OCI-LY7 (cell line): ENCODE measurements at regions not wholly inside any gene's neighbourhood (a gene's known extent, or its start where the extent isn't known, plus 50 kb on each side); places are given as distances from the start of the nearest gene placed in this dataset.
"Not testable (repeated sequence)": the region's sequence is repeated elsewhere in the genome, so short reads cannot be mapped to it uniquely, and the experiment has no call there.

Source experiments
- BruUV-seq: library from RNA; stranded (reverse); fragments of 400-500 nt; replicated peaks from 2 replicates; lab custom pipeline; 2021; lab: Mats Ljungman, UMichigan
- CTCF ChIA-PET: fragments of 300-600 bp; sonication (Branson Sonifier 250); formaldehyde crosslinking; loops from one replicate; lab custom pipeline; 2022; ENCODE audit warnings: antibody characterized with exemption; ENCODE audit not compliant: unreplicated experiment; lab: Charles Lee
- POLR2A ChIA-PET: fragments of 300-600 bp; sonication (Branson Sonifier 250); formaldehyde crosslinking; loops from one replicate; lab custom pipeline; 2022; ENCODE audit warnings: antibody characterized with exemption; lab: Charles Lee
- DNase-seq: peaks from one replicate; pipeline ENCODE4 v3.0.0-alpha.2; 2015; ENCODE audit warnings: low spot score
- H2AFZ ChIP-seq: fragments of 200-600 bp; sonication (generic), shearing (Covaris generic); 2 replicates; pipeline ENCODE4 v1.6.1; 2014; ENCODE audit warnings: mild to moderate bottlenecking, antibody characterized with exemption, low read length, moderate library complexity
- H3K27ac ChIP-seq: fragments of 200-600 bp; sonication (generic); 2 replicates; pipeline ENCODE4 v1.5.1; 2014; ENCODE audit warnings: mixed run types, low read depth, mild to moderate bottlenecking, moderate library complexity, low read length, inconsistent platforms; ENCODE audit not compliant: poor library complexity, severe bottlenecking
- H3K36me3 ChIP-seq: fragments of 200-600 bp; sonication (generic); 2 replicates; pipeline ENCODE4 v1.6.1; 2014; ENCODE audit warnings: mild to moderate bottlenecking, antibody characterized with exemption, low read length, moderate library complexity, mixed read lengths; ENCODE audit not compliant: insufficient read depth
- H3K4me1 ChIP-seq: fragments of 200-600 bp; sonication (generic); 2 replicates; pipeline ENCODE4 v1.5.1; 2014; ENCODE audit warnings: mild to moderate bottlenecking, low read length; ENCODE audit not compliant: insufficient read depth, poor library complexity, severe bottlenecking
- H3K4me2 ChIP-seq: fragments of 200-600 bp; sonication (generic); 2 replicates; pipeline ENCODE4 v1.6.1; 2014; ENCODE audit warnings: mild to moderate bottlenecking, low read length
- H3K4me3 ChIP-seq: fragments of 200-600 bp; sonication (generic); 2 replicates; pipeline ENCODE4 v1.5.1; 2014; ENCODE audit warnings: mild to moderate bottlenecking, low read depth, low read length; ENCODE audit not compliant: poor library complexity, severe bottlenecking
- H3K79me2 ChIP-seq: fragments of 200-600 bp; sonication (generic); 2 replicates; pipeline ENCODE4 v1.6.1; 2016; ENCODE audit warnings: low read depth, mild to moderate bottlenecking, low read length, moderate library complexity, mixed read lengths; ENCODE audit not compliant: insufficient read depth
- H3K9me2 ChIP-seq: fragments of 200-600 bp; sonication (generic); 2 replicates; pipeline ENCODE4 v1.6.1; 2016; ENCODE audit warnings: mild to moderate bottlenecking, low read length, mixed read lengths; ENCODE audit not compliant: insufficient read depth
- H3K9me3 ChIP-seq: fragments of 200-600 bp; sonication (generic); 2 replicates; pipeline ENCODE4 v1.6.1; 2014; ENCODE audit warnings: mild to moderate bottlenecking, mixed run types, low read length, mixed read lengths
- H4K20me1 ChIP-seq: fragments of 200-600 bp; sonication (generic); 2 replicates; pipeline ENCODE4 v1.6.1; 2014; ENCODE audit warnings: mild to moderate bottlenecking, antibody characterized with exemption, low read length, moderate library complexity, mixed read lengths; ENCODE audit not compliant: insufficient read depth
- EZH2phosphoT487 ChIP-seq: fragments of 200-600 bp; sonication (generic); IDR thresholded peaks from 2 replicates; pipeline ENCODE4 v1.6.1; 2018; ENCODE audit warnings: low read depth, borderline replicate concordance, mild to moderate bottlenecking, mixed run types, antibody characterized with exemption, low read length, moderate library complexity, mixed read lengths
- intact Hi-C: fragments of 100-400 bp; cut with micrococcal nuclease; formaldehyde crosslinking; loops from one replicate; pipeline ENCODE4 v1.10.0; 2022; ENCODE audit not compliant: unreplicated experiment
- TF ChIP-seq, protein P1 (sequence below): fragments of 200-600 bp; sonication (generic); conservative IDR thresholded peaks from 2 replicates; pipeline ENCODE4 v1.5.1; 2014; ENCODE audit warnings: mild to moderate bottlenecking, antibody characterized with exemption, low read length, moderate library complexity, mixed read lengths

DNA sequence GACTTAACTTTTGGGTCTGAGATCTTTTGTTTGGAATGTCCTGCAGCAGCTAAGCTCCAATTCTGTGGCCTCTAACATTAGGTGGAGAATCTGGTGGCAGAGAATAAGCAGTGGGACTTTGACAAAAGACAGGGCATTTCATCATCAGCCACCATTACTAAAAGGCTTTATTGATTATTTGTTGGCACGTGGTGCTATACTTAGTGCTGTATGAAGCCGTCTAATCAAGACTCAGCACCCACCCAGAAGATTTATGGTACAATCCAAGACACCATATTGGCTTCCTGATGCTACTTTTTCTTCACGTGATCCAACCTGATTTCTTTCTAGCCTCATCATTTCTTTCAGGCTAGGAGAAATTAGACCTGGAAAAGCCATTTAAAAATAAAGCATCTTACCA lies 80.7 kb upstream of the GRAMD1B start:
- H3K4me2 ChIP-seq: no peak overlapping the region
- H3K9me3 ChIP-seq: peaks cover 9% of the 10 kb centered on the region; the same call in 1 of the 2 replicates
- no peaks in the 10 kb centered on the region for H3K9me2 ChIP-seq
- H3K27ac ChIP-seq: no peak overlapping the region
- H3K4me1 ChIP-seq: peaks cover 9% of the 10 kb centered on the region
- H2AFZ ChIP-seq: no peak overlapping the region; the same call in 1 of the 2 replicates
- ChIA-PET CTCF (no interaction called here), POLR2A (no interaction called here)
- H3K36me3 ChIP-seq: no peaks in the 10 kb centered on the region
- H4K20me1 ChIP-seq: no peaks in the 10 kb centered on the region
- H3K79me2 ChIP-seq: no peaks in the 10 kb centered on the region
- no peak overlapping the region for H3K4me3 ChIP-seq
- no peak for DNase-seq
- no peak for TF ChIP-seq EZH2phosphoT487
- TF ChIP-seq, protein P1, sequence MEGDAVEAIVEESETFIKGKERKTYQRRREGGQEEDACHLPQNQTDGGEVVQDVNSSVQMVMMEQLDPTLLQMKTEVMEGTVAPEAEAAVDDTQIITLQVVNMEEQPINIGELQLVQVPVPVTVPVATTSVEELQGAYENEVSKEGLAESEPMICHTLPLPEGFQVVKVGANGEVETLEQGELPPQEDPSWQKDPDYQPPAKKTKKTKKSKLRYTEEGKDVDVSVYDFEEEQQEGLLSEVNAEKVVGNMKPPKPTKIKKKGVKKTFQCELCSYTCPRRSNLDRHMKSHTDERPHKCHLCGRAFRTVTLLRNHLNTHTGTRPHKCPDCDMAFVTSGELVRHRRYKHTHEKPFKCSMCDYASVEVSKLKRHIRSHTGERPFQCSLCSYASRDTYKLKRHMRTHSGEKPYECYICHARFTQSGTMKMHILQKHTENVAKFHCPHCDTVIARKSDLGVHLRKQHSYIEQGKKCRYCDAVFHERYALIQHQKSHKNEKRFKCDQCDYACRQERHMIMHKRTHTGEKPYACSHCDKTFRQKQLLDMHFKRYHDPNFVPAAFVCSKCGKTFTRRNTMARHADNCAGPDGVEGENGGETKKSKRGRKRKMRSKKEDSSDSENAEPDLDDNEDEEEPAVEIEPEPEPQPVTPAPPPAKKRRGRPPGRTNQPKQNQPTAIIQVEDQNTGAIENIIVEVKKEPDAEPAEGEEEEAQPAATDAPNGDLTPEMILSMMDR: no peak
- BruUV-seq: no TSS peak
- intact Hi-C loops: no loop called here

DNA sequence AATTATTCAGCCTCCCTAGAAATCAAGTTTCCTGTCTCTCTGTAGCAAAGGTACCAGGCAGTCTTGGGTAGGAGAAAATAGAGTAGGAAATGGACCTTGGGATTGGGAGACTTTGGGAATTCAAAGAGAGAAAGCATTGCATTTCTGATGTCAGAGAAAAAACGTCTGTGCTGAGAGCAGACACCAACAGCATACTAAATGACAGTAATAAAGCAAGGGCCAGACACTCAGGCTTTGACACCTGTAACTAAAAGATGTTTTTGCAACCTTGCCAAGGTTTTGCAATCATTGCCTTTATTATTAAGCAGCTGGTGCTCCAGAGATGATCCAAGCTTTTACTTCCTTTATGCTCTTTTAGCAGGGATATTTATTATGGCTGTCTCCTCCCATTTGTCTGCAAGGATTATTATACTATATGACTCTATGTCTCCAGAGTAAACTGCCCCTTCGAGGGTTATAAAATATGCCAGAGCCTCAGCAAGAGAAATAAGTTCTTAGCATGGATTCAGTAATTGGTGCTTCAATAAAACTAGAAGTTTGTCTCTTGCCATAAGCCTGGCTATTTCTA lies 85.2 kb upstream of the GRAMD1B start:
- H3K36me3 ChIP-seq: no peaks in the 10 kb centered on the region
- no peak overlapping the region for H3K27ac ChIP-seq
- H4K20me1 ChIP-seq: no peaks in the 10 kb centered on the region
- no peaks in the 10 kb centered on the region for H3K9me2 ChIP-seq
- H3K4me1 ChIP-seq: peaks cover 9% of the 10 kb centered on the region
- DNase-seq: no peak
- peaks cover 9% of the 10 kb centered on the region; the same call in 1 of the 2 replicates for H3K9me3 ChIP-seq
- BruUV-seq: no TSS peak
- TF ChIP-seq EZH2phosphoT487: no peak
- TF ChIP-seq, protein P1: no peak
- intact Hi-C loops: no loop called here
- no peak overlapping the region for H3K4me2 ChIP-seq
- ChIA-PET POLR2A (no interaction called here), CTCF (no interaction called here)
- no peak overlapping the region for H3K4me3 ChIP-seq
- H3K79me2 ChIP-seq: no peaks in the 10 kb centered on the region
- H2AFZ ChIP-seq: peak overlapping the region; percentile 92

DNA sequence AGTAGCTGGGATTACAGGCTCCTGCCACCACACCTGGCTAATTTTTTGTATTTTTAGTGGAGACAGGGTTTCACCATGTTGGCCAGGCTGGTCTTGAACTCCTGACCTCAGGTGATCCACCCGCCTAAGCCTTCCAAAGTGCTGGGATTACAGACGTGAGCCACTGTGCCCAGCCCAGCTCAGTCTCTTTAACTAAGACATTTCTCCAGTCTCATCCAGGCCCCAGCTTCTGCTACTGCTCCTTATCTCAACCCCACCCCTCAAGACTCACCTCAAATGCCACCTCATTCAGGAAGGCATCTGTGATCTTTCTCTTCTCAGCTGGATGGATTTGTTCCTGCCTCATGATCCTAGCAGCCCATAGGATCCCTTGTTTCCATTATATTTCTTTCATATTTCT lies 85.9 kb upstream of the GRAMD1B start:
- H3K79me2 ChIP-seq, H3K4me3 ChIP-seq, H3K9me2 ChIP-seq, DNase-seq, H2AFZ ChIP-seq, H4K20me1 ChIP-seq, H3K4me2 ChIP-seq, H3K27ac ChIP-seq, CTCF ChIA-PET, intact Hi-C loops, H3K4me1 ChIP-seq, H3K36me3 ChIP-seq, POLR2A ChIA-PET, BruUV-seq: not testable (repeated sequence)
- peaks cover 14% of the 10 kb centered on the region; the same call in 1 of the 2 replicates for H3K9me3 ChIP-seq
